ENCODE measurements at regions not wholly inside any gene's neighbourhood (a gene's known extent, or its start where the extent isn't known, plus 50 kb on each side); places are given as distances from the start of the nearest gene placed in this dataset.

- no peak overlapping the region for H3K4me2 ChIP-seq
- H3K4me1 ChIP-seq: no peaks in the 10 kb centered on the region
- no peaks in the 10 kb centered on the region for H3K9me3 ChIP-seq
- FAIRE-seq (no peak), ATAC-seq (no peak), DNase-seq (ENCODE audit: low read depth in 1 of 2, low spot score in 1 of 2) (no peak)
- H3K4me3 ChIP-seq: no peak overlapping the region
- H3K27ac ChIP-seq: no peak overlapping the region
- WGBS (ENCODE audit: missing lambda C conversion rate): 2% methylated on average over 3 of the region's 3 CpGs
- TF ChIP-seq KDM5A (IDR thresholded peaks at IDR 0.05) (no peak), CEBPB (IDR thresholded peaks at IDR 0.05) (no peak), NPAS2 (CRISPR knock-in tag; IDR thresholded peaks at IDR 0.05; ENCODE audit: borderline replicate concordance) (no peak), ZC3H11A (IDR thresholded peaks at IDR 0.05) (no peak), PHF8 (IDR thresholded peaks at IDR 0.05; ENCODE audit: borderline replicate concordance, low read depth) (no peak), MYC (IDR thresholded peaks at IDR 0.05; ENCODE audit: borderline replicate concordance, low read length) (no peak), EP300 (IDR thresholded peaks at IDR 0.05) (no peak), CBX8 (IDR thresholded peaks at IDR 0.05) (no peak), HDAC2 (IDR thresholded peaks at IDR 0.05) (no peak), PBX3 (IDR thresholded peaks at IDR 0.05) (no peak)
- TF ChIP-seq, protein P1, sequence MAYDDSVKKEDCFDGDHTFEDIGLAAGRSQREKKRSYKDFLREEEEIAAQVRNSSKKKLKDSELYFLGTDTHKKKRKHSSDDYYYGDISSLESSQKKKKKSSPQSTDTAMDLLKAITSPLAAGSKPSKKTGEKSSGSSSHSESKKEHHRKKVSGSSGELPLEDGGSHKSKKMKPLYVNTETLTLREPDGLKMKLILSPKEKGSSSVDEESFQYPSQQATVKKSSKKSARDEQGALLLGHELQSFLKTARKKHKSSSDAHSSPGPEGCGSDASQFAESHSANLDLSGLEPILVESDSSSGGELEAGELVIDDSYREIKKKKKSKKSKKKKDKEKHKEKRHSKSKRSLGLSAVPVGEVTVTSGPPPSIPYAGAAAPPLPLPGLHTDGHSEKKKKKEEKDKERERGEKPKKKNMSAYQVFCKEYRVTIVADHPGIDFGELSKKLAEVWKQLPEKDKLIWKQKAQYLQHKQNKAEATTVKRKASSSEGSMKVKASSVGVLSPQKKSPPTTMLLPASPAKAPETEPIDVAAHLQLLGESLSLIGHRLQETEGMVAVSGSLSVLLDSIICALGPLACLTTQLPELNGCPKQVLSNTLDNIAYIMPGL (CRISPR knock-in tag; IDR thresholded peaks at IDR 0.05; ENCODE audit: borderline replicate concordance): no peak
- TF ChIP-seq, protein P2, sequence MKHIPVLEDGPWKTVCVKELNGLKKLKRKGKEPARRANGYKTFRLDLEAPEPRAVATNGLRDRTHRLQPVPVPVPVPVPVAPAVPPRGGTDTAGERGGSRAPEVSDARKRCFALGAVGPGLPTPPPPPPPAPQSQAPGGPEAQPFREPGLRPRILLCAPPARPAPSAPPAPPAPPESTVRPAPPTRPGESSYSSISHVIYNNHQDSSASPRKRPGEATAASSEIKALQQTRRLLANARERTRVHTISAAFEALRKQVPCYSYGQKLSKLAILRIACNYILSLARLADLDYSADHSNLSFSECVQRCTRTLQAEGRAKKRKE (CRISPR knock-in tag; IDR thresholded peaks at IDR 0.05; ENCODE audit: low read depth): no peak
- TF ChIP-seq, protein P3, sequence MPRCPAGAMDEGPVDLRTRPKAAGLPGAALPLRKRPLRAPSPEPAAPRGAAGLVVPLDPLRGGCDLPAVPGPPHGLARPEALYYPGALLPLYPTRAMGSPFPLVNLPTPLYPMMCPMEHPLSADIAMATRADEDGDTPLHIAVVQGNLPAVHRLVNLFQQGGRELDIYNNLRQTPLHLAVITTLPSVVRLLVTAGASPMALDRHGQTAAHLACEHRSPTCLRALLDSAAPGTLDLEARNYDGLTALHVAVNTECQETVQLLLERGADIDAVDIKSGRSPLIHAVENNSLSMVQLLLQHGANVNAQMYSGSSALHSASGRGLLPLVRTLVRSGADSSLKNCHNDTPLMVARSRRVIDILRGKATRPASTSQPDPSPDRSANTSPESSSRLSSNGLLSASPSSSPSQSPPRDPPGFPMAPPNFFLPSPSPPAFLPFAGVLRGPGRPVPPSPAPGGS (IDR thresholded peaks at IDR 0.05): no peak
- CTCF ChIA-PET: no interaction called here
- POLR2A ChIA-PET: no interaction called here
Measured at GRCh38 chr4:10765386-10765785, 80.8 kb upstream of the CLNK start.

DNA sequence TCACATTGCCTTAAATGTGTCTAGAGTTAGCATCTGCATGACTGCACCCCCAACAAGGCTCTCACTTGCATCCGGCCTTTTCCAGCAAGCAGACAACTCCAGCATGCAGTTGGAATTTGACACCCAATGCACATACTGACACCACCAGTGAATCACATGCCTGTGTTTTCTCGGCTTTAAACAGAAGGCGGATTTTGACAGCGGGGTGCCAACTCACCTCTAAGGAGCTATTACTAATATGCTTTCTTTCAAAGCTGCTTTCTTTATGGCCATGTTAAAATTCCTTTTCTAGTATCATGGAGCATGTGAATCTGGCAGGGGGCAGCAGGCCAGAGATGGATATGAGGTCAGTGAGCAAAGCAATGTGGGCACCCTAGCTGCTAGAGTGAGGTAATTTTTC is 78.0 kb upstream of the CLNK start:
- no peak for TF ChIP-seq HDAC2 (IDR thresholded peaks at IDR 0.05)
- TF ChIP-seq TP53 (CRISPR knock-in tag; IDR thresholded peaks at IDR 0.05): no peak
- TF ChIP-seq PHF8 (IDR thresholded peaks at IDR 0.05; ENCODE audit: borderline replicate concordance, low read depth): no peak
- no peak for TF ChIP-seq RNF2 (IDR thresholded peaks at IDR 0.05; ENCODE audit: borderline replicate concordance, low read depth)
- no peak for TF ChIP-seq SMC3 (IDR thresholded peaks at IDR 0.05)
- TF ChIP-seq, protein P2 (CRISPR knock-in tag; IDR thresholded peaks at IDR 0.05; ENCODE audit: low read depth): no peak
- Histone ChIP-seq H3K9me3 (no peaks in the 10 kb centered on the region), H3K4me3 (no peak overlapping the region), H3K4me2 (no peak overlapping the region), H3K27ac (no peak overlapping the region), H3K4me1 (no peaks in the 10 kb centered on the region)
- ChIA-PET CTCF (no interaction called here), POLR2A (no interaction called here)
- WGBS (ENCODE audit: missing lambda C conversion rate): 22% methylated on average over 4 of the region's 4 CpGs
- DNase-seq (ENCODE audit: low read depth in 1 of 2, low spot score in 1 of 2) (no peak), ATAC-seq (no peak), FAIRE-seq (no peak)

GRCh38 chr4:10761903-10762302 is 77.3 kb upstream of the CLNK start:
- POLR2A ChIA-PET: no interaction called here
- no peak overlapping the region for H3K27ac ChIP-seq
- H3K4me2 ChIP-seq: no peak overlapping the region
- H3K4me1 ChIP-seq: no peaks in the 10 kb centered on the region
- ATAC-seq (no peak), FAIRE-seq (no peak), DNase-seq (ENCODE audit: low read depth in 1 of 2, low spot score in 1 of 2) (no peak)
- H3K4me3 ChIP-seq: no peak overlapping the region
- WGBS (ENCODE audit: missing lambda C conversion rate): no CpG with 5 or more reads among the region's 1 CpG
- CTCF ChIA-PET: no interaction called here
- no peaks in the 10 kb centered on the region for H3K9me3 ChIP-seq
- no peak for TF ChIP-seq FOSL2 (IDR thresholded peaks at IDR 0.05)
- no peak for TF ChIP-seq FOSL2 (CRISPR knock-in tag; IDR thresholded peaks at IDR 0.05)
- TF ChIP-seq, protein P4, sequence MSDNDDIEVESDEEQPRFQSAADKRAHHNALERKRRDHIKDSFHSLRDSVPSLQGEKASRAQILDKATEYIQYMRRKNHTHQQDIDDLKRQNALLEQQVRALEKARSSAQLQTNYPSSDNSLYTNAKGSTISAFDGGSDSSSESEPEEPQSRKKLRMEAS (IDR thresholded peaks at IDR 0.05): no peak
- no peak for TF ChIP-seq NR3C1 (IDR thresholded peaks at IDR 0.05)
- TF ChIP-seq, protein P2 (CRISPR knock-in tag; IDR thresholded peaks at IDR 0.05; ENCODE audit: low read depth): no peak
- no peak for TF ChIP-seq RFX5 (IDR thresholded peaks at IDR 0.05)
- no peak for TF ChIP-seq NPAS2 (CRISPR knock-in tag; IDR thresholded peaks at IDR 0.05; ENCODE audit: borderline replicate concordance)
- no peak for TF ChIP-seq ESRRA (IDR thresholded peaks at IDR 0.05; ENCODE audit: borderline replicate concordance, low read length)
- TF ChIP-seq CBX2 (IDR thresholded peaks at IDR 0.05; ENCODE audit: borderline replicate concordance, low read depth): no peak
- no peak for TF ChIP-seq ZC3H11A (IDR thresholded peaks at IDR 0.05)
- TF ChIP-seq, protein P5, sequence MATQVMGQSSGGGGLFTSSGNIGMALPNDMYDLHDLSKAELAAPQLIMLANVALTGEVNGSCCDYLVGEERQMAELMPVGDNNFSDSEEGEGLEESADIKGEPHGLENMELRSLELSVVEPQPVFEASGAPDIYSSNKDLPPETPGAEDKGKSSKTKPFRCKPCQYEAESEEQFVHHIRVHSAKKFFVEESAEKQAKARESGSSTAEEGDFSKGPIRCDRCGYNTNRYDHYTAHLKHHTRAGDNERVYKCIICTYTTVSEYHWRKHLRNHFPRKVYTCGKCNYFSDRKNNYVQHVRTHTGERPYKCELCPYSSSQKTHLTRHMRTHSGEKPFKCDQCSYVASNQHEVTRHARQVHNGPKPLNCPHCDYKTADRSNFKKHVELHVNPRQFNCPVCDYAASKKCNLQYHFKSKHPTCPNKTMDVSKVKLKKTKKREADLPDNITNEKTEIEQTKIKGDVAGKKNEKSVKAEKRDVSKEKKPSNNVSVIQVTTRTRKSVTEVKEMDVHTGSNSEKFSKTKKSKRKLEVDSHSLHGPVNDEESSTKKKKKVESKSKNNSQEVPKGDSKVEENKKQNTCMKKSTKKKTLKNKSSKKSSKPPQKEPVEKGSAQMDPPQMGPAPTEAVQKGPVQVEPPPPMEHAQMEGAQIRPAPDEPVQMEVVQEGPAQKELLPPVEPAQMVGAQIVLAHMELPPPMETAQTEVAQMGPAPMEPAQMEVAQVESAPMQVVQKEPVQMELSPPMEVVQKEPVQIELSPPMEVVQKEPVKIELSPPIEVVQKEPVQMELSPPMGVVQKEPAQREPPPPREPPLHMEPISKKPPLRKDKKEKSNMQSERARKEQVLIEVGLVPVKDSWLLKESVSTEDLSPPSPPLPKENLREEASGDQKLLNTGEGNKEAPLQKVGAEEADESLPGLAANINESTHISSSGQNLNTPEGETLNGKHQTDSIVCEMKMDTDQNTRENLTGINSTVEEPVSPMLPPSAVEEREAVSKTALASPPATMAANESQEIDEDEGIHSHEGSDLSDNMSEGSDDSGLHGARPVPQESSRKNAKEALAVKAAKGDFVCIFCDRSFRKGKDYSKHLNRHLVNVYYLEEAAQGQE (IDR thresholded peaks at IDR 0.05): no peak
- TF ChIP-seq EP300 (IDR thresholded peaks at IDR 0.05): no peak

Measured in A549 (cell line).